ENCODE measurements at regions not wholly inside any gene's neighbourhood (a gene's known extent, or its start where the extent isn't known, plus 50 kb on each side); places are given as distances from the start of the nearest gene placed in this dataset.

- no peak overlapping the region for H3K23ac ChIP-seq (ENCODE audit: insufficient read length, low read depth, low read length)
- H3T11ph ChIP-seq (ENCODE audit: low read length): no peak overlapping the region
- no peak overlapping the region for H2BK5ac ChIP-seq (ENCODE audit: insufficient read length, low read length)
- H3K9ac ChIP-seq (ENCODE audit: extremely low read depth, insufficient read length, low read length): no peak overlapping the region
- H3K4me1 Mint-ChIP-seq: peaks cover 5 to 9% of the 10 kb centered on the region in 2 experiments
- H3K27me3 ChIP-seq (ENCODE audit: insufficient read depth, low read length): no peaks in the 10 kb centered on the region
- no peaks in the 10 kb centered on the region; a peak in 1 of 5 replicates for H3K9me3 Mint-ChIP-seq
- H2BK12ac ChIP-seq (ENCODE audit: insufficient read length, low read depth, low read length): no peak overlapping the region
- DNase-seq: no peak
- H3K4me1 ChIP-seq (ENCODE audit: insufficient read depth, low read length): peaks cover 5% of the 10 kb centered on the region; the same call in 1 of the 2 replicates
- H3K9me3 ChIP-seq (ENCODE audit: control insufficient read depth, low read depth, low read length): no peaks in the 10 kb centered on the region
- no peak overlapping the region for H3K4me2 ChIP-seq (ENCODE audit: insufficient read depth, insufficient read length, low read length)
- H3K27ac Mint-ChIP-seq: peak overlapping the region in 1 of 3 experiments; percentile 1; a peak in 1 of 7 replicates
- no peak overlapping the region for H4K91ac ChIP-seq (ENCODE audit: insufficient read length, low read depth, low read length)
- no peak overlapping the region for H4K5ac ChIP-seq (ENCODE audit: insufficient read length, low read depth, low read length)
- TF ChIP-seq, protein P1, sequence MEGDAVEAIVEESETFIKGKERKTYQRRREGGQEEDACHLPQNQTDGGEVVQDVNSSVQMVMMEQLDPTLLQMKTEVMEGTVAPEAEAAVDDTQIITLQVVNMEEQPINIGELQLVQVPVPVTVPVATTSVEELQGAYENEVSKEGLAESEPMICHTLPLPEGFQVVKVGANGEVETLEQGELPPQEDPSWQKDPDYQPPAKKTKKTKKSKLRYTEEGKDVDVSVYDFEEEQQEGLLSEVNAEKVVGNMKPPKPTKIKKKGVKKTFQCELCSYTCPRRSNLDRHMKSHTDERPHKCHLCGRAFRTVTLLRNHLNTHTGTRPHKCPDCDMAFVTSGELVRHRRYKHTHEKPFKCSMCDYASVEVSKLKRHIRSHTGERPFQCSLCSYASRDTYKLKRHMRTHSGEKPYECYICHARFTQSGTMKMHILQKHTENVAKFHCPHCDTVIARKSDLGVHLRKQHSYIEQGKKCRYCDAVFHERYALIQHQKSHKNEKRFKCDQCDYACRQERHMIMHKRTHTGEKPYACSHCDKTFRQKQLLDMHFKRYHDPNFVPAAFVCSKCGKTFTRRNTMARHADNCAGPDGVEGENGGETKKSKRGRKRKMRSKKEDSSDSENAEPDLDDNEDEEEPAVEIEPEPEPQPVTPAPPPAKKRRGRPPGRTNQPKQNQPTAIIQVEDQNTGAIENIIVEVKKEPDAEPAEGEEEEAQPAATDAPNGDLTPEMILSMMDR (conservative IDR thresholded peaks at IDR 0.05): no peak
- H2BK20ac ChIP-seq (ENCODE audit: low read depth, low read length, poor library complexity, severe bottlenecking): no peak overlapping the region
- H4K20me1 ChIP-seq (ENCODE audit: control insufficient read depth, insufficient read depth, insufficient read length): no peaks in the 10 kb centered on the region
- no peak overlapping the region for H2AK5ac ChIP-seq (ENCODE audit: insufficient read length, low read length)
- no peak overlapping the region for H3K27ac ChIP-seq (ENCODE audit: insufficient read length, low read depth, low read length)
- H3K79me2 ChIP-seq (ENCODE audit: insufficient read depth, low read length): no peaks in the 10 kb centered on the region
- no peak overlapping the region for H2BK15ac ChIP-seq (ENCODE audit: low read depth, low read length)
- H3K79me1 ChIP-seq (ENCODE audit: insufficient read depth, low read depth, low read length, poor library complexity, severe bottlenecking): no peaks in the 10 kb centered on the region
- no peaks in the 10 kb centered on the region for H3K27me3 Mint-ChIP-seq (ENCODE audit: low read depth)
- WGBS (ENCODE audit: extremely low coverage, insufficient read length, low lambda C conversion rate): no CpG with 5 or more reads among the region's 9 CpGs
- H3K23me2 ChIP-seq (ENCODE audit: insufficient read length, low read depth, low read length, poor library complexity, severe bottlenecking): no peaks in the 10 kb centered on the region
- no peak overlapping the region for H3K18ac ChIP-seq (ENCODE audit: insufficient read length, low read depth, low read length)
- H3K36me3 Mint-ChIP-seq (ENCODE audit: insufficient read depth in 1 of 3, low read depth in 3 of 3): no peaks in the 10 kb centered on the region
- no peak overlapping the region for H3K4ac ChIP-seq (ENCODE audit: low read depth, low read length)
- H3K4me3 Mint-ChIP-seq: no peak overlapping the region
- H3K56ac ChIP-seq (ENCODE audit: insufficient read length, low read depth, low read length): no peak overlapping the region
- no peak overlapping the region for H4K8ac ChIP-seq (replicated peaks; ENCODE audit: insufficient read length, low read depth, low read length)
- peak overlapping the region; percentile 60; the same call in 1 of the 2 replicates for H3K14ac ChIP-seq (ENCODE audit: insufficient read depth, low read length)
- no peak overlapping the region for H2AFZ ChIP-seq (ENCODE audit: low read length)
- H2BK120ac ChIP-seq (ENCODE audit: low read depth, low read length, poor library complexity, severe bottlenecking): no peak overlapping the region
Observed at GRCh38 chr13:108361769-108362168, 92.3 kb downstream of the TNFSF13B start.
